Posterior vena cava (tissue), 2 donors: ENCODE measurements at regions not wholly inside any gene's neighbourhood (a gene's known extent, or its start where the extent isn't known, plus 50 kb on each side); places are given as distances from the start of the nearest gene placed in this dataset.

ENCODE experiments used
- DNase-seq: peaks from one replicate; pipeline ENCODE4 v3.0.0-alpha.2; 2020; ENCODE audit warnings: low spot score
- intact Hi-C, 2 donors: fragments of 100-400 bp; cut with DNase I; formaldehyde crosslinking; loops; one replicate each; pipeline versions ENCODE4 v1.14.1 to v1.14.2; 2022 to 2023
- donor health status: DM: yes; HTN: yes; CAD: no.
- donor health status: DM: yes; HTN: yes; CAD: no.

GRCh38 chr19:31402529-31403316, 53.5 kb upstream of the TSHZ3 start:
- intact Hi-C loops: no loop called here
- no peak for DNase-seq

GRCh38 chr19:31406106-31406505, 56.9 kb upstream of the TSHZ3 start:
- no peak for DNase-seq
- intact Hi-C loops: no loop called here

GRCh38 chr19:31408460-31409124, 59.4 kb upstream of the TSHZ3 start:
- peak; percentile 81 for DNase-seq
- intact Hi-C loops: no loop called here

- intact Hi-C loops: no loop called here
- DNase-seq: no peak
These were observed 64.1 kb upstream of the TSHZ3 start for GRCh38 chr19:31413353-31413752.

- intact Hi-C loops: no loop called here
- DNase-seq: no peak
These were observed 66.1 kb upstream of the TSHZ3 start for GRCh38 chr19:31415322-31415721.

GRCh38 chr19:31416548-31416947, 67.3 kb upstream of the TSHZ3 start:
- intact Hi-C loops: no loop called here
- DNase-seq: no peak

- DNase-seq: no peak
- intact Hi-C loops: no loop called here
These were observed 68.8 kb upstream of the TSHZ3 start for GRCh38 chr19:31418055-31418454.

- intact Hi-C loops: no loop called here
- no peak for DNase-seq
These were observed 69.6 kb upstream of the TSHZ3 start for GRCh38 chr19:31418692-31419430.

- intact Hi-C loops: no loop called here
- DNase-seq: no peak
These were observed 70.7 kb upstream of the TSHZ3 start for GRCh38 chr19:31419871-31420445.

GRCh38 chr19:31421082-31421481, 71.8 kb upstream of the TSHZ3 start:
- no peak for DNase-seq
- intact Hi-C loops: no loop called here

GRCh38 chr19:31421856-31422255, 72.6 kb upstream of the TSHZ3 start:
- intact Hi-C loops: no loop called here
- no peak for DNase-seq

- intact Hi-C loops: no loop called here
- DNase-seq: no peak
These were observed 74.7 kb upstream of the TSHZ3 start for GRCh38 chr19:31423896-31424295.

GRCh38 chr19:31424861-31425620, 75.8 kb upstream of the TSHZ3 start:
- intact Hi-C loops: no loop called here
- DNase-seq: no peak

- DNase-seq: no peak
- intact Hi-C loops: no loop called here
These were observed 78.6 kb upstream of the TSHZ3 start for GRCh38 chr19:31427857-31428256.

GRCh38 chr19:31430381-31430780, 81.1 kb upstream of the TSHZ3 start:
- DNase-seq: no peak
- intact Hi-C loops: no loop called here

- intact Hi-C loops: no loop called here
- DNase-seq: no peak
These were observed 83.1 kb upstream of the TSHZ3 start for GRCh38 chr19:31432201-31432810.

- DNase-seq: no peak
These were observed 87.0 kb upstream of the TSHZ3 start for GRCh38 chr19:31436121-31436776.

More at GRCh38 chr19:31436121-31436776, 87.0 kb upstream of the TSHZ3 start:
- intact Hi-C loops: no loop called here
